Lung (tissue), 11 donors: ENCODE measurements at regions not wholly inside any gene's neighbourhood (a gene's known extent, or its start where the extent isn't known, plus 50 kb on each side); places are given as distances from the start of the nearest gene placed in this dataset.

ENCODE experiments used
- ATAC-seq: fragments of 200-7000 bp; cut with Tn5 transposase; one replicate; pipeline ENCODE4 v1.9.1; 2020; ENCODE audit warnings: moderate number of reproducible peaks; ENCODE audit not compliant: insufficient read depth, low FRiP score
- DNase-seq, 3 donors: peaks; one replicate each; pipeline ENCODE4 v3.0.0-alpha.2; 2013 to 2017
- H3K27ac ChIP-seq, 2 donors: one replicate each; pipeline ENCODE4 v1.5.1; 2013; ENCODE audit warnings: mild to moderate bottlenecking in 2 of 2, moderate library complexity in 2 of 2, control low read depth in 1 of 2, inconsistent platforms in 1 of 2, low read depth in 1 of 2, low read length in 1 of 2
- H3K27me3 ChIP-seq, 3 donors: one replicate each; pipeline ENCODE4 v1.5.1; 2013; ENCODE audit warnings: low read length in 2 of 3; ENCODE audit not compliant: control insufficient read depth in 3 of 3, insufficient read depth in 3 of 3
- H3K36me3 ChIP-seq, 4 donors: one replicate each; pipeline ENCODE4 v1.5.1; 2013; ENCODE audit warnings: low read length in 4 of 4, mild to moderate bottlenecking in 1 of 4, moderate library complexity in 1 of 4; ENCODE audit not compliant: control insufficient read depth in 4 of 4, insufficient read depth in 4 of 4
- H3K4me1 ChIP-seq, 5 donors: one replicate each; pipeline ENCODE4 v1.5.1; 2013; ENCODE audit warnings: low read length in 5 of 5, mild to moderate bottlenecking in 2 of 5, moderate library complexity in 1 of 5; ENCODE audit not compliant: control insufficient read depth in 5 of 5, insufficient read depth in 5 of 5
- H3K4me3 ChIP-seq: one replicate; pipeline ENCODE4 v1.5.1; 2013; ENCODE audit warnings: mild to moderate bottlenecking, control low read depth, moderate library complexity
- H3K9ac ChIP-seq, 2 donors: one replicate each; pipeline ENCODE4 v1.5.1; 2013; ENCODE audit warnings: low read length in 2 of 2, control low read depth in 1 of 2; ENCODE audit not compliant: insufficient read depth in 1 of 2
- H3K9me3 ChIP-seq, 4 donors: one replicate each; pipeline ENCODE4 v1.5.1; 2013; ENCODE audit warnings: low read length in 3 of 4, mild to moderate bottlenecking in 1 of 4, moderate library complexity in 1 of 4; ENCODE audit not compliant: control insufficient read depth in 4 of 4, insufficient read depth in 3 of 4
- CTCF ChIP-seq: IDR thresholded peaks from 2 replicates; pipeline ENCODE4 v1.5.1; 2012; ENCODE audit warnings: mild to moderate bottlenecking; ENCODE audit errors: control extremely low read depth, extremely low read depth
- WGBS, 2 donors: extraction: QIAGEN DNeasy Blood & Tissue Kit; methylation state at CpG; one replicate each; pipeline ENCODE4 v1.1.7; 2013; 5-methylcytosine and 5-hydroxymethylcytosine counted together
- donor health status: control.
- donor health status: control.
- donor health status: Bipolar disorder and iron deficiency.
- donor health status: healthy.
- donor health status: DM: yes; HTN: yes; CAD: no.

GRCh38 chr10:10873915-10874314 is 143.8 kb upstream of the CELF2 start:
- no peaks in the 10 kb centered on the region for H3K27me3 ChIP-seq
- H3K9ac ChIP-seq: no peak overlapping the region
- H3K27ac ChIP-seq: peak overlapping the region in 1 of 2 donors; percentile 3
- TF ChIP-seq CTCF: no peak
- no peak for ATAC-seq
- 92 to 95% methylated on average over 3 of the region's 3 CpGs for WGBS, 2 donors
- no peak for DNase-seq
- no peak overlapping the region for H3K4me3 ChIP-seq
- peaks cover 0 to 23% (median 13%) of the 10 kb centered on the region in 5 donors for H3K4me1 ChIP-seq
- H3K36me3 ChIP-seq: peaks cover 0 to 3% (median 0%) of the 10 kb centered on the region in 4 donors
- H3K9me3 ChIP-seq: no peaks in the 10 kb centered on the region

- no peak overlapping the region for H3K9ac ChIP-seq
- no peaks in the 10 kb centered on the region for H3K4me1 ChIP-seq
- H3K27me3 ChIP-seq: no peaks in the 10 kb centered on the region
- no peak overlapping the region for H3K27ac ChIP-seq
- WGBS, 2 donors: 71 to 83% methylated on average over 6 of the region's 6 CpGs
- H3K4me3 ChIP-seq: no peak overlapping the region
- H3K36me3 ChIP-seq: peaks cover 0 to 3% (median 1%) of the 10 kb centered on the region in 4 donors
- no peak for TF ChIP-seq CTCF
- peaks cover 0 to 3% (median under 1%) of the 10 kb centered on the region in 4 donors for H3K9me3 ChIP-seq
- DNase-seq: no peak
- no peak for ATAC-seq
Measured at GRCh38 chr10:10878963-10879362, 138.7 kb upstream of the CELF2 start.

- TF ChIP-seq CTCF: no peak
- ATAC-seq: no peak
- WGBS, 2 donors: 90% methylated on average over 6 of the region's 6 CpGs
Measured at GRCh38 chr10:10881117-10881813, 136.4 kb upstream of the CELF2 start.

More at GRCh38 chr10:10881117-10881813, 136.4 kb upstream of the CELF2 start:
- Histone ChIP-seq H3K36me3 (peaks cover 0 to 6% (median 1%) of the 10 kb centered on the region in 4 donors), H3K4me1 (peaks cover 0 to 10% (median 0%) of the 10 kb centered on the region in 5 donors), H3K27me3 (no peaks in the 10 kb centered on the region), H3K4me3 (no peak overlapping the region), H3K9me3 (peaks cover 0 to 9% (median 1%) of the 10 kb centered on the region in 4 donors), H3K27ac (no peak overlapping the region), H3K9ac (no peak overlapping the region)
- no peak for DNase-seq
